DOHH2 (cell line): ENCODE measurements at regions not wholly inside any gene's neighbourhood (a gene's known extent, or its start where the extent isn't known, plus 50 kb on each side); places are given as distances from the start of the nearest gene placed in this dataset.
"Not testable (repeated sequence)": the region's sequence is repeated elsewhere in the genome, so short reads cannot be mapped to it uniquely, and the experiment has no call there.

Experiments
- EZH2phosphoT487 ChIP-seq: fragments of 200-600 bp; sonication (generic); IDR thresholded peaks from 2 replicates; pipeline ENCODE4 v1.6.1; 2017; ENCODE audit warnings: borderline replicate concordance, mild to moderate bottlenecking, antibody characterized with exemption, low read length, moderate library complexity, mixed read lengths
- TF ChIP-seq, protein P1 (sequence below): fragments of 200-600 bp; sonication (generic); IDR thresholded peaks from one replicate; pipeline ENCODE4 v1.5.1; 2014; ENCODE audit warnings: antibody characterized with exemption, mild to moderate bottlenecking, low read depth, low read length; ENCODE audit not compliant: poor library complexity, severe bottlenecking

DNA sequence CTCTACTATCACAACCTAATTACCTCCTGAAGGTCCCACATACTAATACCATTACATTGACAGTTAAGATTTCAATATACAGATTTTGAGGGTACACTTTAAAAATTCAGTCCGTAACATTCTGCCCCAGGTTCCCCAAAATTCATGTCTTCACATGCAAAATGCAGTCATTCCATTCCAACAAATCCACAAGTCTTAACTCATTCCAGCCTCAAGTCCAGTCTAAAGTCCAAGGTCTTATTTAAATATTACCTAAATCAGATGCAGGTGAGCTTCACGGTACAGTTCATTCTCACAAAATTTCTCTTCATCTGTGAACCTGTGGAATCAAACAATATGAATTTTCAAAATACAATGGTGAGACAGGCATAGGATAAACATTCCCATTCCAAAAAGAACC, 1332.0 kb downstream of the CDH12 start:
- TF ChIP-seq, protein P1, sequence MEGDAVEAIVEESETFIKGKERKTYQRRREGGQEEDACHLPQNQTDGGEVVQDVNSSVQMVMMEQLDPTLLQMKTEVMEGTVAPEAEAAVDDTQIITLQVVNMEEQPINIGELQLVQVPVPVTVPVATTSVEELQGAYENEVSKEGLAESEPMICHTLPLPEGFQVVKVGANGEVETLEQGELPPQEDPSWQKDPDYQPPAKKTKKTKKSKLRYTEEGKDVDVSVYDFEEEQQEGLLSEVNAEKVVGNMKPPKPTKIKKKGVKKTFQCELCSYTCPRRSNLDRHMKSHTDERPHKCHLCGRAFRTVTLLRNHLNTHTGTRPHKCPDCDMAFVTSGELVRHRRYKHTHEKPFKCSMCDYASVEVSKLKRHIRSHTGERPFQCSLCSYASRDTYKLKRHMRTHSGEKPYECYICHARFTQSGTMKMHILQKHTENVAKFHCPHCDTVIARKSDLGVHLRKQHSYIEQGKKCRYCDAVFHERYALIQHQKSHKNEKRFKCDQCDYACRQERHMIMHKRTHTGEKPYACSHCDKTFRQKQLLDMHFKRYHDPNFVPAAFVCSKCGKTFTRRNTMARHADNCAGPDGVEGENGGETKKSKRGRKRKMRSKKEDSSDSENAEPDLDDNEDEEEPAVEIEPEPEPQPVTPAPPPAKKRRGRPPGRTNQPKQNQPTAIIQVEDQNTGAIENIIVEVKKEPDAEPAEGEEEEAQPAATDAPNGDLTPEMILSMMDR: not testable (repeated sequence)
- not testable (repeated sequence) for TF ChIP-seq EZH2phosphoT487
